GM18867 (cell line): ENCODE measurements at regions not wholly inside any gene's neighbourhood (a gene's known extent, or its start where the extent isn't known, plus 50 kb on each side); places are given as distances from the start of the nearest gene placed in this dataset.

Source experiments
- ATAC-seq: cut with Tn5 transposase; IDR thresholded peaks from one replicate; pipeline ENCODE4 v1.9.1; 2021; ENCODE audit warnings: mild to moderate bottlenecking, moderate library complexity; ENCODE audit not compliant: unreplicated experiment

GRCh38 chr2:196565106-196565765 lies 74.3 kb upstream of the CCDC150 start:
- no peak for ATAC-seq

GRCh38 chr2:196565982-196566381 lies 73.5 kb upstream of the CCDC150 start:
- no peak for ATAC-seq

GRCh38 chr2:196566961-196567666 lies 72.4 kb upstream of the CCDC150 start:
- no peak for ATAC-seq

GRCh38 chr2:196568506-196568905 lies 71.0 kb upstream of the CCDC150 start:
- no peak for ATAC-seq

GRCh38 chr2:196584903-196585302 lies 54.6 kb upstream of the CCDC150 start:
- no peak for ATAC-seq

GRCh38 chr2:196586511-196586991 lies 53.0 kb upstream of the CCDC150 start:
- no peak for ATAC-seq

GRCh38 chr2:196587056-196587455 lies 52.5 kb upstream of the CCDC150 start:
- ATAC-seq, result no peak

GRCh38 chr2:196587739-196588138 lies 51.8 kb upstream of the CCDC150 start:
- no peak for ATAC-seq

GRCh38 chr2:196589419-196589818 lies 50.1 kb upstream of the CCDC150 start:
- no peak for ATAC-seq
